HEK293 (cell line): ENCODE measurements at regions not wholly inside any gene's neighbourhood (a gene's known extent, or its start where the extent isn't known, plus 50 kb on each side); places are given as distances from the start of the nearest gene placed in this dataset.

ENCODE experiments used
- CTCF ChIA-PET: fragments of 350-600 bp; formaldehyde crosslinking; extraction: SDS; loops from one replicate; lab custom pipeline; 2021; ENCODE audit warnings: antibody characterized with exemption; lab: Yijun Ruan, JAX
- POLR2A ChIA-PET: fragments of 300-600 bp; formaldehyde crosslinking; extraction: SDS; loops from one replicate; lab custom pipeline; 2020; ENCODE audit warnings: antibody characterized with exemption, inconsistent platforms; lab: Yijun Ruan, JAX
- H3K27ac ChIP-seq: fragments of 200-500 bp; sonication (Bioruptor generic); 2 replicates; pipeline ENCODE4 v1.5.1; 2014; ENCODE audit warnings: low read depth, low read length, control low read depth, inconsistent platforms; ENCODE audit errors: extremely low read depth
- H3K36me3 ChIP-seq, 2 experiments: fragments of 200-500 bp in 1 of 2; sonication (Bioruptor generic) in 1 of 2; 1 replicate in 1 of 2; 2 replicates in 1 of 2; pipeline ENCODE4 v1.5.1; 2014 to 2017; ENCODE audit warnings: inconsistent platforms in 2 of 2, low read length in 2 of 2; ENCODE audit not compliant: control insufficient read depth in 2 of 2, insufficient read depth in 1 of 2
- H3K4me1 ChIP-seq: fragments of 200-500 bp; sonication (Bioruptor generic); 2 replicates; pipeline ENCODE4 v1.5.1; 2014; ENCODE audit warnings: mild to moderate bottlenecking, low read length, inconsistent platforms; ENCODE audit not compliant: control insufficient read depth, insufficient read depth
- H3K4me3 ChIP-seq: 2 replicates; pipeline ENCODE4 v1.5.1; 2011; ENCODE audit warnings: low read depth, mild to moderate bottlenecking, control low read depth, low read length, moderate library complexity
- H3K9me3 ChIP-seq: fragments of 200-500 bp; sonication (Bioruptor generic); 2 replicates; pipeline ENCODE4 v1.5.1; 2014; ENCODE audit warnings: low read depth, low read length, inconsistent platforms; ENCODE audit not compliant: control insufficient read depth, insufficient read depth
- GLIS2 ChIP-seq: fragments of 450-650 bp; formaldehyde crosslinking; IDR thresholded peaks from 2 replicates; pipeline ENCODE4 v1.5.1; 2016; ENCODE audit warnings: missing biosample characterization, missing genetic modification characterization
- SCRT2 ChIP-seq: fragments of 450-650 bp; formaldehyde crosslinking; IDR thresholded peaks from 2 replicates; pipeline ENCODE4 v1.5.1; 2016; ENCODE audit warnings: missing biosample characterization, missing genetic modification characterization
- ZNF174 ChIP-seq: fragments of 450-650 bp; formaldehyde crosslinking; IDR thresholded peaks from 2 replicates; pipeline ENCODE4 v1.5.0; 2017; ENCODE audit warnings: missing biosample characterization, mild to moderate bottlenecking, missing genetic modification characterization
- ZNF341 ChIP-seq: fragments of 450-650 bp; formaldehyde crosslinking; IDR thresholded peaks from 2 replicates; pipeline ENCODE4; 2016; ENCODE audit warnings: low read depth, missing biosample characterization, missing genetic modification characterization
- ZNF37A ChIP-seq: fragments of 450-650 bp; IDR thresholded peaks from 2 replicates; pipeline ENCODE4 v1.5.1; 2018; ENCODE audit warnings: missing biosample characterization, missing genetic modification characterization
- ZNF433 ChIP-seq: fragments of 450-650 bp; formaldehyde crosslinking; IDR thresholded peaks from 2 replicates; pipeline ENCODE4 v1.5.1; 2016; ENCODE audit warnings: missing biosample characterization, missing genetic modification characterization, low read depth
- ZNF473 ChIP-seq: fragments of 450-650 bp; formaldehyde crosslinking; IDR thresholded peaks from 2 replicates; pipeline ENCODE4 v1.5.1; 2017; ENCODE audit warnings: missing biosample characterization, missing genetic modification characterization
- ZNF529 ChIP-seq: fragments of 450-650 bp; formaldehyde crosslinking; IDR thresholded peaks from 2 replicates; pipeline ENCODE4 v1.5.1; 2017; ENCODE audit warnings: missing genetic modification characterization, missing biosample characterization; ENCODE audit not compliant: insufficient replicate concordance
- ZNF530 ChIP-seq: fragments of 450-650 bp; formaldehyde crosslinking; IDR thresholded peaks from 2 replicates; pipeline ENCODE4 v1.5.1; 2016; ENCODE audit warnings: low read depth, missing biosample characterization, missing genetic modification characterization
- ZNF555 ChIP-seq: fragments of 450-650 bp; formaldehyde crosslinking; conservative IDR thresholded peaks from 2 replicates; pipeline ENCODE4 v1.5.1; 2017; ENCODE audit warnings: missing biosample characterization, mild to moderate bottlenecking, missing genetic modification characterization, inconsistent platforms
- ZNF585B ChIP-seq: fragments of 450-650 bp; formaldehyde crosslinking; IDR thresholded peaks from 2 replicates; pipeline ENCODE4 v1.5.1; 2016; ENCODE audit warnings: missing biosample characterization, missing genetic modification characterization
- ZNF600 ChIP-seq: fragments of 450-650 bp; formaldehyde crosslinking; IDR thresholded peaks from 2 replicates; pipeline ENCODE4 v1.5.1; 2016; ENCODE audit warnings: missing biosample characterization, missing genetic modification characterization
- ZNF664 ChIP-seq: fragments of 450-650 bp; formaldehyde crosslinking; IDR thresholded peaks from 2 replicates; pipeline ENCODE4 v1.5.1; 2016; ENCODE audit warnings: missing biosample characterization, missing genetic modification characterization
- ZNF707 ChIP-seq: fragments of 450-650 bp; formaldehyde crosslinking; IDR thresholded peaks from 2 replicates; pipeline ENCODE4 v1.5.1; 2016; ENCODE audit warnings: missing biosample characterization, missing genetic modification characterization
- ZNF747 ChIP-seq: fragments of 450-650 bp; formaldehyde crosslinking; IDR thresholded peaks from 2 replicates; pipeline ENCODE4 v1.5.1; 2016; ENCODE audit warnings: missing biosample characterization, missing genetic modification characterization
- ZNF843 ChIP-seq: fragments of 450-650 bp; formaldehyde crosslinking; IDR thresholded peaks from 2 replicates; pipeline ENCODE4 v1.5.1; 2016; ENCODE audit warnings: missing biosample characterization, missing genetic modification characterization
- ZSCAN23 ChIP-seq: fragments of 450-650 bp; formaldehyde crosslinking; IDR thresholded peaks from 2 replicates; pipeline ENCODE4 v1.5.1; 2016; ENCODE audit warnings: missing biosample characterization, missing genetic modification characterization
- TF ChIP-seq, protein P1 (sequence below): fragments of 450-650 bp; formaldehyde crosslinking; IDR thresholded peaks from 2 replicates; pipeline ENCODE4 v1.5.1; 2016; ENCODE audit warnings: missing biosample characterization, missing genetic modification characterization
- TF ChIP-seq, protein P2 (sequence below): fragments of 450-650 bp; formaldehyde crosslinking; IDR thresholded peaks from 2 replicates; pipeline ENCODE4 v1.5.1; 2017; ENCODE audit warnings: missing biosample characterization, missing genetic modification characterization
- TF ChIP-seq, protein P3 (sequence below): fragments of 450-650 bp; formaldehyde crosslinking; IDR thresholded peaks from 2 replicates; pipeline ENCODE4 v1.5.1; 2017; ENCODE audit warnings: missing biosample characterization, missing genetic modification characterization
- TF ChIP-seq, protein P4 (sequence below): fragments of 450-650 bp; formaldehyde crosslinking; IDR thresholded peaks from 2 replicates; pipeline ENCODE4 v1.5.0; 2017; ENCODE audit warnings: missing biosample characterization, missing genetic modification characterization, borderline replicate concordance

DNA sequence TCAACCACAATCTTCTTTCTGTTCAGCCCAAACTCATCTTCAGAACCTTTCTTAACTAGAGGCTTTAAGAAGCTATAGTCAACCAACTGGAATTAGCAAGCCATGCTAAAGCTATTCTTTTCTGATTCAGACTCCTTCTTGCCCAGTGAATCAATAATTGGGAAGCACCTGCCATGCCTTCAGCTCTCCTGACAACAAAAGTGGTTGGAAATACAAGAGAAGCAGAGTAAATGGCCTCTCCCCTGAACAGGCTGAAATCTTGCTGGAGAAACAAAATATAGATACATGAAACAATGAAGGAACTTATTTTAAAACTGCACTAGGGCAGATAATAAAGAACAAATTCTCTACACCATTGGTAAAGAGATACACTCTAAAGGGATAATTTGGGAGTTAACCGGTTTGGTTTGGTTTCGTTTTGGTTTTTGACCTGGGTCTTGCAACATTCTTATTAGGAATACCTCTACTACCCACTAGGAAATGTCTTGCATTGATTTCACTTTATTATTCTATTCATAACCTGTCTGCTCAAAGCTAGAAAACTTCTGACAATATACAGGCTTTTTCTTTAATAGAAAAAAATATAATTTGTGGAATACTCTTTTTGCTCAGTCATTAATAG, 173.6 kb upstream of the DYNLRB2 start:
- ChIA-PET POLR2A (no interaction called here), CTCF (interaction anchor here (0.7 kb wide), 1 partner anchor 1161 kb away, joined by 3 read pairs; no protein-coding TSS in a partner anchor)
- H3K27ac ChIP-seq, result no peak overlapping the region
- no peaks in the 10 kb centered on the region for H3K36me3 ChIP-seq
- no peaks in the 10 kb centered on the region for H3K9me3 ChIP-seq
- no peaks in the 10 kb centered on the region; the same call in 1 of the 2 replicates for H3K4me1 ChIP-seq
- H3K4me3 ChIP-seq, result no peak overlapping the region
- TF ChIP-seq ZNF37A (tag by site-specific recombination) (no peak), ZNF600 (tag by site-specific recombination) (no peak), GLIS2 (tag by site-specific recombination) (no peak), ZNF473 (tag by site-specific recombination) (no peak), ZNF529 (tag by site-specific recombination) (no peak), ZNF341 (no peak), ZNF555 (tag by site-specific recombination) (no peak), ZNF843 (tag by site-specific recombination) (no peak), ZNF585B (tag by site-specific recombination) (no peak), ZNF664 (tag by site-specific recombination) (no peak), ZNF530 (tag by site-specific recombination) (no peak), ZSCAN23 (tag by site-specific recombination) (no peak), ZNF707 (tag by site-specific recombination) (no peak), ZNF174 (no peak), SCRT2 (tag by site-specific recombination) (no peak), ZNF433 (no peak)
- TF ChIP-seq, protein P1, sequence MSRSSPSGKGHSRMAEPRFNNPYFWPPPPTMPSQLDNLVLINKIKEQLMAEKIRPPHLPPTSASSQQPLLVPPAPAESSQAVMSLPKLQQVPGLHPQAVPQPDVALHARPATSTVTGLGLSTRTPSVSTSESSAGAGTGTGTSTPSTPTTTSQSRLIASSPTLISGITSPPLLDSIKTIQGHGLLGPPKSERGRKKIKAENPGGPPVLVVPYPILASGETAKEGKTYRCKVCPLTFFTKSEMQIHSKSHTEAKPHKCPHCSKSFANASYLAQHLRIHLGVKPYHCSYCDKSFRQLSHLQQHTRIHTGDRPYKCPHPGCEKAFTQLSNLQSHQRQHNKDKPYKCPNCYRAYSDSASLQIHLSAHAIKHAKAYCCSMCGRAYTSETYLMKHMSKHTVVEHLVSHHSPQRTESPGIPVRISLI (tag by site-specific recombination), result no peak
- TF ChIP-seq, protein P2, sequence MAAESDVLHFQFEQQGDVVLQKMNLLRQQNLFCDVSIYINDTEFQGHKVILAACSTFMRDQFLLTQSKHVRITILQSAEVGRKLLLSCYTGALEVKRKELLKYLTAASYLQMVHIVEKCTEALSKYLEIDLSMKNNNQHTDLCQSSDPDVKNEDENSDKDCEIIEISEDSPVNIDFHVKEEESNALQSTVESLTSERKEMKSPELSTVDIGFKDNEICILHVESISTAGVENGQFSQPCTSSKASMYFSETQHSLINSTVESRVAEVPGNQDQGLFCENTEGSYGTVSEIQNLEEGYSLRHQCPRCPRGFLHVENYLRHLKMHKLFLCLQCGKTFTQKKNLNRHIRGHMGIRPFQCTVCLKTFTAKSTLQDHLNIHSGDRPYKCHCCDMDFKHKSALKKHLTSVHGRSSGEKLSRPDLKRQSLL (tag by site-specific recombination), result no peak
- TF ChIP-seq, protein P3, sequence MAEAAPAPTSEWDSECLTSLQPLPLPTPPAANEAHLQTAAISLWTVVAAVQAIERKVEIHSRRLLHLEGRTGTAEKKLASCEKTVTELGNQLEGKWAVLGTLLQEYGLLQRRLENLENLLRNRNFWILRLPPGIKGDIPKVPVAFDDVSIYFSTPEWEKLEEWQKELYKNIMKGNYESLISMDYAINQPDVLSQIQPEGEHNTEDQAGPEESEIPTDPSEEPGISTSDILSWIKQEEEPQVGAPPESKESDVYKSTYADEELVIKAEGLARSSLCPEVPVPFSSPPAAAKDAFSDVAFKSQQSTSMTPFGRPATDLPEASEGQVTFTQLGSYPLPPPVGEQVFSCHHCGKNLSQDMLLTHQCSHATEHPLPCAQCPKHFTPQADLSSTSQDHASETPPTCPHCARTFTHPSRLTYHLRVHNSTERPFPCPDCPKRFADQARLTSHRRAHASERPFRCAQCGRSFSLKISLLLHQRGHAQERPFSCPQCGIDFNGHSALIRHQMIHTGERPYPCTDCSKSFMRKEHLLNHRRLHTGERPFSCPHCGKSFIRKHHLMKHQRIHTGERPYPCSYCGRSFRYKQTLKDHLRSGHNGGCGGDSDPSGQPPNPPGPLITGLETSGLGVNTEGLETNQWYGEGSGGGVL, result no peak
- TF ChIP-seq, protein P4, sequence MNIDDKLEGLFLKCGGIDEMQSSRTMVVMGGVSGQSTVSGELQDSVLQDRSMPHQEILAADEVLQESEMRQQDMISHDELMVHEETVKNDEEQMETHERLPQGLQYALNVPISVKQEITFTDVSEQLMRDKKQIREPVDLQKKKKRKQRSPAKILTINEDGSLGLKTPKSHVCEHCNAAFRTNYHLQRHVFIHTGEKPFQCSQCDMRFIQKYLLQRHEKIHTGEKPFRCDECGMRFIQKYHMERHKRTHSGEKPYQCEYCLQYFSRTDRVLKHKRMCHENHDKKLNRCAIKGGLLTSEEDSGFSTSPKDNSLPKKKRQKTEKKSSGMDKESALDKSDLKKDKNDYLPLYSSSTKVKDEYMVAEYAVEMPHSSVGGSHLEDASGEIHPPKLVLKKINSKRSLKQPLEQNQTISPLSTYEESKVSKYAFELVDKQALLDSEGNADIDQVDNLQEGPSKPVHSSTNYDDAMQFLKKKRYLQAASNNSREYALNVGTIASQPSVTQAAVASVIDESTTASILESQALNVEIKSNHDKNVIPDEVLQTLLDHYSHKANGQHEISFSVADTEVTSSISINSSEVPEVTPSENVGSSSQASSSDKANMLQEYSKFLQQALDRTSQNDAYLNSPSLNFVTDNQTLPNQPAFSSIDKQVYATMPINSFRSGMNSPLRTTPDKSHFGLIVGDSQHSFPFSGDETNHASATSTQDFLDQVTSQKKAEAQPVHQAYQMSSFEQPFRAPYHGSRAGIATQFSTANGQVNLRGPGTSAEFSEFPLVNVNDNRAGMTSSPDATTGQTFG (tag by site-specific recombination), result no peak

DNA sequence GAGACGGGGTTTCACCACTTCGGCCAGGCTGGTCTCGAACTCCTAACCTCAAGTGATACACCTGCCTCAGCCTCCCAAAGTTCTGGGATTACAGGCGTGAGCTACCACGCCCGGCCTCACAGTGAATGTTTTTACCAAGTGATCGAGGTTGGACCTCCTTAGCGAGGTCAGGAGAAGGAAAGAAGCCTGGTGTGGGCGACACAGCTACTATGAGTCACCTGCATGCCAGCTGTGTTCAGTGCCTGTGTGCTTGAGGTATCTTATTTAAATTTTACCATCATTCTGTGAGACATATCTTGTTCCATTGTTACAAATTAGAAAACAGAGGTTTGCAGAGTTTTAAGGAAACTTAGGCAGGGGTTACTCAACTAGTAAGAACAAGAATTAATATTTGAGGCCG, 174.8 kb upstream of the DYNLRB2 start:
- Histone ChIP-seq H3K4me1 (no peaks in the 10 kb centered on the region; the same call in 1 of the 2 replicates), H3K4me3 (no peak overlapping the region), H3K27ac (no peak overlapping the region), H3K36me3 (no peaks in the 10 kb centered on the region), H3K9me3 (no peaks in the 10 kb centered on the region)
- TF ChIP-seq ZNF747, result no peak
- ChIA-PET POLR2A (no interaction called here), CTCF (no interaction called here)
